ENCODE measurements at regions not wholly inside any gene's neighbourhood (a gene's known extent, or its start where the extent isn't known, plus 50 kb on each side); places are given as distances from the start of the nearest gene placed in this dataset.
A peak's percentile ranks its signal among the peaks of the same experiment; 100 is the strongest.

DNA sequence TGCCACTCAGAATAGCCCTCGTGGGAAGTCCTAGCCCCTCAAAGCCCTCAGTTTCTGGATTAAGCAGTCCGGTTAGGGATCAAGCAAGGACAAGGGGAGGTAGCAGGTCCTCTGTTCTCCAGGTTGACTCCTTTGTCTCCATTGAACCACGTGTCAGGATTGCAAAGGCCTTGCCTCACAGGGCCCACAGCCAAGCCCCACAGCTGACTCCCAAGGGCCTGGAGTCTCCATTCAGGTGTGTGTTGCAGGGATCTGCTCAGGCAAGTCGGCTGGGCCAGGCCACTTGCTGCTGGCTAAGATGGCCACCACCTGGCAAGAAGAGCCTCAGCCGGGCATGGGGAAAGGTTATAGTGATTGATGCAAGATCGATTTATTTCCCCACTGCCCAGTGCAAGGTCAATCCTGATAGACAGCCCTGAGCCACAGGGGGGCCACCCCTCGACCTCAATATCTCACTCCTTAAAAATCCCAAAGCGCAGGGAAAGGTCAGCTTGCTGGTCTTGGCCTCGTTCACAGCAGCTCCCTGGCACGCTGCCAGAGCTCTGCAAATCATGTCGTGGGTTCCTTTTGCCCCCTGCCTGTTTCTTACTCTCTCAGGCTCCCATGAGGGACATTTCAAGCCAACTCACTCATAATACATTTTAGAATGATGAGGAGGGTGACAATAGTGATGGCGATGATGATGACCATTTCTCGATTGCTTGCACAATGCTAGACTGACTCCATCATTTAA lies 75.9 kb downstream of the EDN3 start:
- Mint-ChIP-seq H3K4me1 (peaks cover 3% of the 10 kb centered on the region), H3K36me3 (ENCODE audit: low read depth) (no peaks in the 10 kb centered on the region), H3K9me3 (no peaks in the 10 kb centered on the region), H3K4me3 (no peak overlapping the region), H3K27ac (no peak overlapping the region), H3K27me3 (peaks cover 3% of the 10 kb centered on the region)
- DNase-seq, result no peak
- no peak for ATAC-seq

DNA sequence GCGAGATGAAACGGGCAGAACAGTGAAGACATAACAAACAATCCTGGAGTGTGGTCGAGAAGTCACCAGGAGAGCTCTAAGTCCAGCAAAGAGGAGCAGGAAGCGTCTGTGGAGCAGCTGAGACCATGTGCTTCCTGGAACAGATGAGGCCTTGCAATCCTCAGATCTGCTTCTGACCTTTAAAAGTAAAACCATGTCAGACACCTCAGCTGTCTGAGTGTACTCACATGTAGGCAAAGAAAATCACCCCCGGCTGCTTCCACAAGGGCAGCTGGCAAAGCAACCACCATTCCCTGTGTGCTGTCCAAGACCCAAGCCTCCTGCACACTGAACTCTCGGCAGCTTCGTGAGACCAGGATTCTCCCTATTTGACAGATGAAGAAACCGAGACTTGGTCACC lies 76.6 kb downstream of the EDN3 start:
- DNase-seq (no peak), ATAC-seq (no peak)
- H3K27me3 Mint-ChIP-seq, result peaks cover 3% of the 10 kb centered on the region
- no peak overlapping the region for H3K4me3 Mint-ChIP-seq
- no peak overlapping the region for H3K27ac Mint-ChIP-seq
- peaks cover 3% of the 10 kb centered on the region for H3K4me1 Mint-ChIP-seq
- no peaks in the 10 kb centered on the region for H3K9me3 Mint-ChIP-seq
- no peaks in the 10 kb centered on the region for H3K36me3 Mint-ChIP-seq (ENCODE audit: low read depth)

DNA sequence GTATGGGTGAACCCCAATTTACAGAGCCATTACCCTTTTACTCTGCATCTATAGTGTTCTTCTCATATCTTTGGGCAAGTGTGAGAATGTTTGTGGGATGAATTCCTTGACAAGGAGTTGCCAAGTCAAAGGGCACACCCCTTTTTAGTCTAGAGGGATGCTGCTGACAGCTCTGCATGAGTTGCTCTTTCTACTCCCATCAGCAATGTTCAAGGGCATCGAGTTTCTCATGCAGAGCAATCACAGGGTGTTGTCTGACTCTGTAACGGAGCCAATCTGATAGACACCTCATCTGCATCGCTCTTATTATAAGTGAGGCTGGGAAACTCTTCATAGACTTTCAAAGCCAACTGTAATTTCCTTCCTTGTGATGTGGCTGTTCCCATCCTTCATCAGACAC lies 77.4 kb downstream of the EDN3 start:
- DNase-seq (no peak), ATAC-seq (no peak)
- peaks cover 3% of the 10 kb centered on the region for H3K27me3 Mint-ChIP-seq
- peaks cover 3% of the 10 kb centered on the region for H3K4me1 Mint-ChIP-seq
- H3K4me3 Mint-ChIP-seq, result no peak overlapping the region
- no peak overlapping the region for H3K27ac Mint-ChIP-seq
- H3K36me3 Mint-ChIP-seq (ENCODE audit: low read depth), result no peaks in the 10 kb centered on the region
- H3K9me3 Mint-ChIP-seq, result no peaks in the 10 kb centered on the region

DNA sequence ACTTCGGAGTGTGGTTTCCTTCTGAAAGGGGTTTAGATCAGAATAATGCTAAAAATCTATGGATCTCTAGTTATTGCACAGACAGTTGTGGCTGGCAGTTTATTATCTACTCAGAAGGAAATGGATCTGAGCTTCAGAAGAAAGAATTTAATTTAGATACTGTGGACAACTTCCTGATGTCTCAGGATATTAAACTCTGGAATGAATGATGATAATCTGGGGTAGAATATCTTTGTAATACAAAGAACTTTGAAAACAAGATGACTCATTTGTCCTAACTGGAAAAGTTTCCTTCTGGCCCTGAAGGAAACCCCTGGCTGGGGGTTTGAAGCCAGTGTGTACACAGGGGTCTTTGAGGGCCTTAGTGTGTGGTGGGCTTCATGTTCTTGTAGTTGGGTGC lies 78.0 kb downstream of the EDN3 start:
- ATAC-seq (no peak), DNase-seq (no peak)
- Mint-ChIP-seq H3K36me3 (ENCODE audit: low read depth) (no peaks in the 10 kb centered on the region), H3K27me3 (peaks cover 3% of the 10 kb centered on the region), H3K9me3 (no peaks in the 10 kb centered on the region), H3K4me1 (peaks cover 3% of the 10 kb centered on the region), H3K27ac (no peak overlapping the region), H3K4me3 (no peak overlapping the region)

DNA sequence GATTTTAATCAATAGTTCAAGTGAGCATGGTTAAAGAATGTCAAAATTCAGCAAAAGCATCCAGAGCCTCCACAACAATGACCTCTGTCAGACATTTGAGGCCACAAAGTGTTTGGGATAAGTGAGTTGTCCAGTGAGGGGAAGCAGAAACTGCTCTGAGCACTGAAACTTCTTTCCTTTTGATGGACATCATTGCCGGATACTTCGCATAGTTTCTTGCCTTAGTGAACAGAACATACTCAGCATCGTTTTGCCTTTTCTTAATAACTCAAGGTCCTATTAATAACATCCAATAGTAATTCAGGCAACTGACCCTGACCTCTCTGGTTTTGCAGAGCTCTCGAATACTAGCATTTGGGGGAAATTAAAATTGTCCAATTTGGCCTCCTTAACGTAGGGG lies 78.6 kb downstream of the EDN3 start:
- no peaks in the 10 kb centered on the region for H3K9me3 Mint-ChIP-seq
- peaks cover 3% of the 10 kb centered on the region for H3K4me1 Mint-ChIP-seq
- H3K27me3 Mint-ChIP-seq, result peaks cover 3% of the 10 kb centered on the region
- DNase-seq, result no peak
- ATAC-seq, result no peak
- no peaks in the 10 kb centered on the region for H3K36me3 Mint-ChIP-seq (ENCODE audit: low read depth)
- no peak overlapping the region for H3K4me3 Mint-ChIP-seq
- H3K27ac Mint-ChIP-seq, result no peak overlapping the region

DNA sequence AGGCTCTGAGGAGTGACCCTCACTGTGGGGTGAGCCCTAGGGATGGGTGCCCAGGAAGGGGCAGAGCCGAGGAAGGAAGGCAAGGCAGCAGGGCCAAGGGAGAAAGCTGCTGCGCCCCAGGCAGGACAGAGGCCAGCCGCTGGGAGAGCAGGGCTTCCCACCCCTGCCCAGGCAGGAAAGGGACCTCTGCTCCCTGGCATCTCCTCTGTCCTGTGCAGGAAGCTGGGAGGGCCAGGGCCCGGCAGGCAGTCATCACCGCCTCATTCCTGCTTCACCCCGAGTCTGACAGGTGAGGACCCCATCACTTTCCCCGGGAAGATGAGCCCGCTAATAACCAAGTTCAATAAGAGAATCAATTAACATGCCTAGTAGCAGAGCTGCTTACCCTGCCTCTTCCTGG lies 81.3 kb downstream of the EDN3 start:
- DNase-seq, result no peak
- Mint-ChIP-seq H3K36me3 (ENCODE audit: low read depth) (no peaks in the 10 kb centered on the region), H3K27me3 (no peaks in the 10 kb centered on the region), H3K4me3 (no peak overlapping the region), H3K27ac (no peak overlapping the region), H3K4me1 (peaks cover 8% of the 10 kb centered on the region), H3K9me3 (no peaks in the 10 kb centered on the region)
- no peak for ATAC-seq

DNA sequence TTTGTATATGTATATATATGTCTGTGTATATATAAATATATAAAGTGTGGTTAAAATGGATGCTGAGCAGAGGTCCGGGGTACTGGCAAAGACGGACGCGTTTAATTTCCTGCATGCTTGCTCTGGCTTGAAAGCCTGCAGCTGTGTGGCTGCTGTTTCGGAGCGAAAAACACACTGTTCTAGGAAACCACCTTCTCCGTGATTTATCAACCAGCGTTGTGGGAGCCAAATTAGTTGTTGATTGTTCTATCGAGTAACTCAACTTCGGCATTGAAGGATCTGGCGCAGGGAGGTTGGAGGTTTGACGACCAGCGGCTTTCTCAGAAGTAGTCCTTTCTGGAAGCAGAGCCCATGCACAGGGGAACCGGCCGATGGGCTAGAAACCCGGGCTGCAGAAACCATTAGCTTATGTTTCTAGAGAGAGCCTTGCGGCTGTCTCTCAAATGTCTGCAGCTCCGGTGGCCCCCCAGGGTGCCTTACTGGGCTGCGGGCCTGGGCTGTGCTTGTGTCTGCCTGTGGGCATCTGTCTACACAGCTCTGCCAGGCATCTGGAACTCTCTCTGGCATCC lies 81.8 kb downstream of the EDN3 start:
- no peak overlapping the region for H3K27ac Mint-ChIP-seq
- H3K36me3 Mint-ChIP-seq (ENCODE audit: low read depth), result no peaks in the 10 kb centered on the region
- ATAC-seq (no peak), DNase-seq (no peak)
- peaks cover 5% of the 10 kb centered on the region for H3K4me1 Mint-ChIP-seq
- no peaks in the 10 kb centered on the region for H3K27me3 Mint-ChIP-seq
- no peak overlapping the region for H3K4me3 Mint-ChIP-seq
- H3K9me3 Mint-ChIP-seq, result no peaks in the 10 kb centered on the region

DNA sequence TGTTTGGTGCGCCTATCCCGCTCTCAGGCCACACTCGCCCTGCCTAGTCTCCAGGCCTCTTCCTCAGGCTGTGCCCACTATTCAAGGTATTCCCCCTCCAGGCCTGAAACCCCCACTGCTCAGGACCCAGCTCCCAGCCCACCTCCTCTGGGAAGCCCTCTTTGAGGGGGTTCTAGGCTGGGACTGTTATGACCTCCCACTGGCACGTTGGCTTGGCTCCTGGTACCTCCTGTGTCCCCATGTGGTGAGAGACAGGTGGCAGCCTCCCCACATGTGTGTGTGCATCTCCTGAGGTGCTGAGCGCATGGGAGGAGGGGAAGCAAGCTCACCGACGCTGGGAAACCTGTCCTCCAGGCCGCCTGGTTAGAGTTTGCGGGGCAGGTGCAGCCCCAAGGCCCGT lies 82.5 kb downstream of the EDN3 start:
- no peaks in the 10 kb centered on the region for H3K9me3 Mint-ChIP-seq
- ATAC-seq, result no peak

DNA sequence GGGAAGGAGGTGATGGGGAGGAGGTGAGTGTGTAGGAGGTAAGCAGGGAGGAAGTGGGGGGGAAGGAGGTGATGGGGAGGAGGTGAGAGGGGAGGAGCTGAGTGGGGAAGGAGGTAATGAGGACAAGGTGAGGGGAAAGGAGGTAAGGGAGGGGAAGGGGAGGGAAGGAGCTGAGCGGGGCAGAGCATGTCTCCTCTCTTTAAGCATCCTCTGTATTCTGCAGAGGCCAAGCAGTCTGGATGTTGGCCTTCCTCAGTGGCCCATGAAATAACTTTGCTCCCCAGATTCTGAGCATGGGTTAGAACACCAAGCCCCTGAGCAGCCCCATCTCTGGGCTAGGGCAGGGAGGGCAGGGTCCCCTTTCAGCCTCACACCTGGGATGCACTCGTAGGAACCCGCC lies 84.6 kb downstream of the EDN3 start:
- Mint-ChIP-seq H3K4me1 (peaks cover 5% of the 10 kb centered on the region), H3K9me3 (no peaks in the 10 kb centered on the region), H3K4me3 (no peak overlapping the region), H3K36me3 (ENCODE audit: low read depth) (no peaks in the 10 kb centered on the region), H3K27me3 (no peaks in the 10 kb centered on the region), H3K27ac (no peak overlapping the region)
- no peak for ATAC-seq
- no peak for DNase-seq

More for the DNA sequence above, 82.5 kb downstream of the EDN3 start:
- H3K36me3 Mint-ChIP-seq (ENCODE audit: low read depth), result no peaks in the 10 kb centered on the region
- H3K27me3 Mint-ChIP-seq, result no peaks in the 10 kb centered on the region
- DNase-seq, result no peak
- peaks cover 5% of the 10 kb centered on the region for H3K4me1 Mint-ChIP-seq
- H3K27ac Mint-ChIP-seq, result no peak overlapping the region
- H3K4me3 Mint-ChIP-seq, result no peak overlapping the region

DNA sequence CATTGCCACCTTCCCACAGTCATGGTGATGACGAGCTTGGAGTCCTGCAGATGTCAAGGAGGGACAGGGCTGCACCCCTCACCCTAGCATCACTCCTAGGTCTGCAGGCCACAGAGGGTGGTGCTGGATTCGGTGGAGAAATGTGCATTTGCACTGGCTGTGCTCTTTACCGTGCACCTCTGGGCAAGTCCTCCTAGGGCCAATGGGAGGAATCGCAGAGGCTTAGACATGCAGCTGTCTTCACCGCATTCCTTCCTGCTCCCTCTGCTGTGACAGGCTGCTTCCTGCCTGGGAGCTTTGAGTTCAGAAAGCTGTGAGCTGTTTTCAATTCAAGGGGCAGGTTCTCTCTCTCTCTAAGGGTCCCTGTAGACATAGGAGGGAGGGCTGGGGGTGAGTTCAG lies 85.1 kb downstream of the EDN3 start:
- peaks cover 5% of the 10 kb centered on the region for H3K4me1 Mint-ChIP-seq
- H3K27me3 Mint-ChIP-seq, result no peaks in the 10 kb centered on the region
- ATAC-seq (peak; percentile 25), DNase-seq (no peak)
- H3K36me3 Mint-ChIP-seq (ENCODE audit: low read depth), result no peaks in the 10 kb centered on the region
- H3K4me3 Mint-ChIP-seq, result no peak overlapping the region
- H3K27ac Mint-ChIP-seq, result no peak overlapping the region
- H3K9me3 Mint-ChIP-seq, result no peaks in the 10 kb centered on the region

DNA sequence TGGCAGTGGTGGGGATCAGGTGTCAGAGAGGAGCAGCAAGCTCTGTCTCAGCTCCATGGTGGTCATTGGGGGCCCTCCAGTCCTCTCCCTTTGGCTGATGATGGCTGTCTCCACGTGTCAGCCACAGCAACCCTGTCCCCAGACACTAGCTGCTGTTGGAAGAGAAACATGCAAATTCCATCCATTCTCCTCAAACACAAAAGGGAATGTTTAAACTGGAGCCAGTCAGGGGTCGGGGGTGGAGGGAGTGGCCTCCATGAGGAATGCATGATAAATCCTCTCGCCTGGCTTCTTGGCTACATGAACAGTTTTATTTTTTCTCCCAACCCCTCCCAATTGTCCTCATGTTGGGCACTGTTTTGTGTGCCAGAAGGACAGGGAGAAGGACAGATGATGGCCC lies 86.4 kb downstream of the EDN3 start:
- H3K4me3 Mint-ChIP-seq, result no peak overlapping the region
- no peak for DNase-seq
- H3K27ac Mint-ChIP-seq, result no peak overlapping the region
- no peaks in the 10 kb centered on the region for H3K9me3 Mint-ChIP-seq
- no peaks in the 10 kb centered on the region for H3K36me3 Mint-ChIP-seq (ENCODE audit: low read depth)
- H3K27me3 Mint-ChIP-seq, result no peaks in the 10 kb centered on the region
- peaks cover 5% of the 10 kb centered on the region for H3K4me1 Mint-ChIP-seq
- ATAC-seq, result no peak

DNA sequence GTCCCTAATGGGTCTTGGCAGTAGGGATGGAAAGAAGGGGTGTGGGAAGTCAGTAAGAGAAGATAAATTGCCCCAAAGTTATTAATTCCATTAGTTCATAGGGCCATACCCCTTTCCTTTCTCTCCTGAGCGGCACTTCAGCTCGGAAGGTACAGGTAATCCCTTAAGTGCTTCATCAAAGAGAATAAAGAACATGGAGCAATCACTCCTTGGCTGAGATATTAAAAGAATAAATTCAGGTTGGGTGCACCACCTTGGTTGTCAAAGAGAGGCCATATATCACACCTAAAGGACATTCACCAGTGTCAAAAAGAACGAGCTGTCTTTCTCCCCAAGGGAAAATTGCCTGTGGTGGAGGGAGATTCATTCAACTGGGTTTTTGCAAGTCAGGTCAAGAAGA lies 87.5 kb downstream of the EDN3 start:
- H3K27me3 Mint-ChIP-seq, result no peaks in the 10 kb centered on the region
- H3K36me3 Mint-ChIP-seq (ENCODE audit: low read depth), result no peaks in the 10 kb centered on the region
- H3K27ac Mint-ChIP-seq, result no peak overlapping the region
- ATAC-seq (no peak), DNase-seq (no peak)
- H3K9me3 Mint-ChIP-seq, result no peaks in the 10 kb centered on the region
- H3K4me1 Mint-ChIP-seq, result peaks cover 5% of the 10 kb centered on the region
- H3K4me3 Mint-ChIP-seq, result no peak overlapping the region

DNA sequence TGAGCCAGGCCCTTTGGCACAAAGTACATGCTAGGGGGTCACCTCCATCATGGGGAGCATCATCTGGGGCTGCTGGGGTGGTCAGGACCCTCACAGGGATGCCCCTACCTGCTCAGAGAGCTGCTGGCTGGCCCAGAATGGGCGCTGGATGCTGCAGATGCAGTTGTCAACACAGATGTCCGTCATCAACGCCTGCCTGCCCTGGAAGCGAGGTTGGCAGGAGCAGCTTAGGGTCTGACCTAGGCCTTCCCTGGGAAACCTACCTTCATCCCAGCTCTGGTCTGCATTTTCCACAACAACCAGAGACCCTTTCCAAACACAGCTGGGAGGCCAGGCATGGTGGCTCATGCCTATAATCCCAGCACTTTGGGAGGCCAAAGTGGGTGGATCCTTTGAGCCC lies 88.0 kb downstream of the EDN3 start:
- Mint-ChIP-seq H3K9me3 (no peaks in the 10 kb centered on the region), H3K4me1 (peaks cover 5% of the 10 kb centered on the region), H3K4me3 (no peak overlapping the region), H3K27me3 (peaks cover 3% of the 10 kb centered on the region), H3K36me3 (ENCODE audit: low read depth) (no peaks in the 10 kb centered on the region), H3K27ac (no peak overlapping the region)
- ATAC-seq (no peak), DNase-seq (no peak)

DNA sequence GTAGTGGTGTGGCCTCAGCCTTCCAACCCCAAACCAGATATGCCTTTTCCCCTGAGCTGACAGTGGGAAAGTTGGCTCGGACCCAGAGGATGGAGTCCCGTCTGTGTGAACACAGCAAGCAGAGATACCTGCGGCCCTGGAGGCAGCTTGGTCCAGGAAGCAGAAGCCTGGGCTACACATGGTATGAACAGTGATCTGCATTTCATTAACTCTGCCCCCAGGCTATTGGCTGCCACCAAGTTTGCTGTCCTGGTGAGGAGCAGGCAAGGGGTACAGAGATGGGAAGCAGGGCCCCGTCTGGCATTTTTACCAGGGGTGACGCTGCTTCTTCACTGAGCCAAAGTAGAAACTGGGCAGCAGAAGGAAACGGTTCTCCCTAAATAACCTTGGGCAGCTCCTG lies 90.0 kb downstream of the EDN3 start:
- Mint-ChIP-seq H3K36me3 (ENCODE audit: low read depth) (no peaks in the 10 kb centered on the region), H3K4me3 (no peak overlapping the region), H3K9me3 (no peaks in the 10 kb centered on the region), H3K27me3 (peaks cover 3% of the 10 kb centered on the region), H3K4me1 (peaks cover 3% of the 10 kb centered on the region), H3K27ac (no peak overlapping the region)
- ATAC-seq (no peak), DNase-seq (no peak)

DNA sequence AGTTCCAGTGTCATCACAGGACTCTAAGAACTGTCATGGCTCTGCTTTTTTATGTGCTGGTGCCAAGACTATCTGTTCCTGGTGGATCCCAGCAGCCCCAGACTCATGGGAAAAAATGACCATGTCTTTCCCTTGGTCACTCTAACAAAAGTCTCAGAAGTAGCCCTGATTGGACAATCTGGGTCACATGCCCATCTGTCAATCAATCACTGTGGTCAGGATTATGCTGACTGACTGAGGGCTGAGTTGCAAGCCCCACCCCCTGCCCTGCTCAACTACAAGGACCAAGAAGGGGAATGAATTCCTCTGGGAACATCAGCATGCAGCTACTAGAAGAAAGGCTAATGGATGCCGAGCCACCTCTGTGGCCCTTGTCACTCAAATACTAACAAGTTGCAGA lies 91.6 kb downstream of the EDN3 start:
- H3K27ac Mint-ChIP-seq, result no peak overlapping the region
- no peaks in the 10 kb centered on the region for H3K9me3 Mint-ChIP-seq
- H3K36me3 Mint-ChIP-seq (ENCODE audit: low read depth), result no peaks in the 10 kb centered on the region
- no peak overlapping the region for H3K4me3 Mint-ChIP-seq
- peaks cover 3% of the 10 kb centered on the region for H3K27me3 Mint-ChIP-seq
- no peaks in the 10 kb centered on the region for H3K4me1 Mint-ChIP-seq
- DNase-seq, result no peak
- no peak for ATAC-seq

DNA sequence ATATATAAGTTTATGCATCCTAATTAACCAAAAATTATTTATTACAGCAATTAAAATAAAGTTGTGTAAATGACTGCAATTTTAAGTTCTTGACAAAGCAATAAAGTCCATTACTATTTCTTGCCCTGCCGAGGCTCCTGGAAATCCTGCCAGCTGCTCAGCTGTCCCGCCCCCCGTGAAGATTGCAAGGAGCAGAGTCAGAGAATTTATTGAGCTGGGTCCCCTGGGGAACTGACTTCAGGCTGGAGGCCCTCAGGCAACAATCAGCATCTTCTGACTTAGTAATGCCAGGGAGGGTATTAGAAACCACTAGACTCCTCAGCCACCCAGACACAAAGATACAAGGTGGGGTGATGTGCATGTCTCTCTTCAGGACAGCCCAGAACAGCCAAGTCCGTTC lies 92.3 kb downstream of the EDN3 start:
- Mint-ChIP-seq H3K27ac (no peak overlapping the region), H3K4me1 (no peaks in the 10 kb centered on the region), H3K9me3 (no peaks in the 10 kb centered on the region), H3K4me3 (no peak overlapping the region), H3K36me3 (ENCODE audit: low read depth) (no peaks in the 10 kb centered on the region), H3K27me3 (peaks cover 3% of the 10 kb centered on the region)
- ATAC-seq, result no peak
- no peak for DNase-seq
